GM03348 (cell line): ENCODE measurements at regions not wholly inside any gene's neighbourhood (a gene's known extent, or its start where the extent isn't known, plus 50 kb on each side); places are given as distances from the start of the nearest gene placed in this dataset.
"Not testable (repeated sequence)": the region's sequence is repeated elsewhere in the genome, so short reads cannot be mapped to it uniquely, and the experiment has no call there.

Experiments used
- DNase-seq: peaks from one replicate; pipeline ENCODE4 v3.0.0; 2012; ENCODE audit warnings: low spot score

GRCh38 chr5:138702166-138703077 is 50.8 kb upstream of the CTNNA1 start:
- DNase-seq = no peak

DNA sequence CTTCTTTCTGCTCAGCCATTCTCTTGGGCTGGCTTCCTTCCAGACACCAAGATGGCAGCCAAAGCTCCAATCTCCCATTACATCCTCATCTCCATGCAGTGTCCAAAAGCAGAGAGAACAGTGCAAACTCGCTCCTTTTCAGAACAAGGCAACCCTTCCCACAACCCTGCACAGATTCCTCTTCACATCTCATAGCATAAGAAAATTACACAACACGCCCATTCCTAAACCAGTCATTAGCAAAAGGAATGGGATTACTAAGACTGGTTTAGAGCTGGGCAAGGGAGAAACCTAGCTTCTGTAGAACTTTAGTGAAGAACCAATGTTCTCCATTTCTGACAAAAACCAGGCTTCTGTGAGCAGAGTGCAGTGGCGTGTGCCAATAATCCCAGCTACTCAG is 51.5 kb upstream of the CTNNA1 start:
- DNase-seq = no peak

- no peak for DNase-seq
Measured at GRCh38 chr5:138700581-138701362, 52.5 kb upstream of the CTNNA1 start.

- DNase-seq = no peak
Measured at GRCh38 chr5:138699482-138699881, 53.7 kb upstream of the CTNNA1 start.

DNA sequence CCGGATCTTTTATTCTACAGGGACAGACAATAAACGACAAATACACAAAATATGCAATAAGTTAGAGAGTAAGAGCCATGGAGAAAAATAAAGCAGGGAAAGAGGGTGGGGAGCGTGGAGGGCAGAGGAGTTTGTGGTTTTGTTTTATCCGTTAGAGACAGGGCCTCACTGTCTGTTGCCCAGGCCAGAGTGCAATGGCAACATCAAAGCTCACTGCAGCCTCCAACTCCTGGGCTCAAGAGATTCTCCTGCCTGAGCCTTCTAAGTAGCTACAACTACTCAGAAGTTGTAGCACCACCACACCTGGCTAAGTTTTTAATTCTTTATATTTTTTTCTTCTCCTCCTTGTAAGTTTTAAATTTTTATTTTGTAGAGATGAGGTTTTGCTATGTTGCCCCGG is 54.5 kb upstream of the CTNNA1 start:
- no peak for DNase-seq

GRCh38 chr5:138697720-138698360 is 55.4 kb upstream of the CTNNA1 start:
- DNase-seq = no peak

DNA sequence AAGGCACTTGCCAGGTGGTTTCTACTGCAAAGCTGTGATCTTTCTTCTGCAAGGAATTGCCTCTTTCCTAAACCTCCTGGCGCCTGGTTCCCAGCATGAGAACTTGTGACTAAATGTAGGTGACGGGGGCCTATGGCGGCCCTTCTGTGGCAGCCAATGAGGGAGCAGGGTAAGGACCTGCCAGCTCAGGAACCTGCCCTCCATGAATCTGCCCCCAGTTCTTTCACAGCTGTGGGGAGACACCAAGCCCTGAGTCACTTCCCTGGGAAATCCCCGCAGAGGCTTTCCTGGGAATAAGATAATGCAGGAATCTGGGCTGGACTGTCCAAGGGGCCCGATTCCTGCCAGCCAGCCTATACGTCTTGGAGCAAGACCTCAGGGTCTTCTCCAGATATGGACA is 56.7 kb upstream of the CTNNA1 start:
- DNase-seq = peak; percentile 52

GRCh38 chr5:138695781-138696180 is 57.4 kb upstream of the CTNNA1 start:
- no peak for DNase-seq

- DNase-seq = no peak
Measured at GRCh38 chr5:138694146-138694545, 59.1 kb upstream of the CTNNA1 start.

- DNase-seq = no peak
Measured at GRCh38 chr5:138692370-138692769, 60.9 kb upstream of the CTNNA1 start.

DNA sequence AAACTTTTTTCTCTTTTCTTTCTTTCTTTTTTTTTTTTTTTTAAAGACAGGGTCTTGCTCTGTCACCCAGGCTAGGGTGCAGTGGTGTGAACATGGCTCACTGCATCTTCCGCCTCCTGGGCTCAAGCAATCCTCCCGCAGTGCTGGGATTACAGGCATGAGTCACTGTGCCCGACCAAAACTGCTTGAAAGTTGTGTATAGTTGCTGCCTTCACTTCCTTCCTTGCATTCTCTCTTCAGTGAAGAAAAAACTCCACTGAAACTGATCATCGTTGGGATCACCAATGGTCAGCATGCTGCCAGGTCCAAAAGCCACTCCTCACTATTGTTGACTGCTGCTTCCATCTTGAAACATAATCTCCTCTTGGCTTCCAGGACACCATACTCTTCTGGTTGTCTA is 66.6 kb upstream of the CTNNA1 start:
- no peak for DNase-seq

GRCh38 chr5:138685193-138685745 is 68.0 kb upstream of the CTNNA1 start:
- DNase-seq = no peak

- DNase-seq = not testable (repeated sequence)
Measured at GRCh38 chr5:138682462-138682861, 70.8 kb upstream of the CTNNA1 start.

DNA sequence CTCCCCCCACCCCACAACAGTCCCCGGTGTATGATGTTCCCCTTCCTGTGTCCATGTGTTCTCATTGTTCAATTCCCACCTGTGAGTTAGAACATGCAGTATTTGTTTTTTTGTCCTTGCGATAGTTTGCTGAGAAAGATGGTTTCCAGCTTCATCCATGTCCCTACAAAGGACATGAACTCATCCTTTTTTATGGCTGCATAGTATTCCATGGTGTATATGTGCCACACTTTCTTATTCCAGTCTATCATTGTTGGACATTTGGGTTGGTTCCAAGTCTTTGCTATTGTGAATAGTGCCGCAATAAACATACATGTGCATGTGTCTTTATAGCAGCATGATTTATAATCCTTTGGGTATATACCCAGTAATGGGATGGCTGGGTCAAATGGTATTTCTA is 74.4 kb upstream of the CTNNA1 start:
- DNase-seq = not testable (repeated sequence)

- DNase-seq = no peak
Measured at GRCh38 chr5:138677782-138678181, 75.4 kb upstream of the CTNNA1 start.

DNA sequence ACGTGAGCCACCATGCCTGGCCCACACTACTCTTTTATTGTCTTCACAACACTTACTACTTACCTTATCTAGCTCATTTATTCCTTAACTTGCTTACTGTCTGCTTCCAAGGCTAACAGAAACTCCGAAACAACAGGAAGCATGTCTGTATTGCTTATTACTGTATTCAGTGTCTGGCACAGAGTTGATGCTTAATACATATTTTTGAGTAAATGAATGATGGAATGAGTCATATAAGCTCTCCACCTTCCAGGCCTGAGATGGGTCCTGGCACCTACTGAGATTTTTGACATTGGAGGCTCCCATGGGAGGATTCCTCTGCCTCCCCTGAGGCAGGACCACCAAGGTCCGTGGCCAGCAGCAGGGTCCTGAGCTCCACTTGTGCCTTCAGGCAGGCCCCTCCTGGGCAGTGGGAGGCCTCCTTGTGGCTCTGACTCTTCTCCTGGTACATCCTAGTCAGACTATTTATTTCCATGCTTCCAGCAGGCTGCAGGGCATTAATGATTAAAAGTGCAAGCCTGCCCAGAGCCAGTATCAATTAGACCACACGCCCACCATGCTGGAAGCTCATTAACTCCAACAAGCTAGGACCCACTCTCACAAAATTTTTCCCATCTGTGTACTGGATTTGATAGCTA is 76.5 kb upstream of the CTNNA1 start:
- DNase-seq = no peak

- DNase-seq = no peak
Measured at GRCh38 chr5:138676002-138676401, 77.2 kb upstream of the CTNNA1 start.

DNA sequence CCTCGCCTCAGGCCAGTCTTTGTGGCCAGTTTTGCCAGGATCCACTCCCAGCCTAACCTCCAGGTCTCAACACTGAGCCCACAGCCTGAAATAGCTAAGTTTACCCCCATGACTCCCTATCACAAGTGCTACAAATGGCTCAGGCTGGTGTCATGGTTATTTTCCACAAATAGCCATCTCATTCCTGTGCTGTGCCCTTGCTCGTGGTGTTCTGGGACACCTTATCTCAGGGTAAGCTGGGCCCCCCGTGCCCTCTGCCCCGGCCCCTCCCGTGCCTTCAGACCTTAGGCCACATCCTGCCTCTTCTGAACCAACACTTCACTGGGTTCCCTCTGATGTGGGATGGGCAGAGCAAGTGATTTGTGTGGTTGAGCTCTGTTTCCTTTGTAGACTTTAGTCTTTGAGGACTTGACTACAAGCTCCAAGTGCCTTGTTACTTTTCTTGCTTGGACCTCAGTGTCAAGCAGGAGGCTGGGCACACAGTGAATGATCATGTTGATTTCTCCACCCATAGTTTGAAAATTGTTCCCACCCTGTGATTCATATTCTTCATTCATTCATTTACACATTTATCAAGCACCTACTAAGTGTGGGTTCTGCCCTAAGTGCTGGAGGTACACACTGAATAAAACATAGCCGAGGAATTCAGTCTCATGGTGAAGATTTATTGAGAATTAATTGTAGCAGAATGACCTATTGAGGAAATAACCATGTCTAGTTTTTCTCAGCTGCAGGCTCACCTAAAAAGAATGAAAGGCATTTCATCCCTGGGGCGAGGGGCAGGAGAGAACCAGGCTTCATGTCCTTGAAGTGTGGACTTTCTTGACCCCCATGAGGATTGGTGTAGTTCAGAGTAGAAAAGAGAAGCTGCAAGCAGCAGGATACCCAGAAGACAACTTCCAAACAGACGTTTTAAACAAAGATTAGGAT is 84.5 kb upstream of the CTNNA1 start:
- DNase-seq = no peak

GRCh38 chr5:138667782-138668331 is 85.4 kb upstream of the CTNNA1 start:
- not testable (repeated sequence) for DNase-seq

- no peak for DNase-seq
Measured at GRCh38 chr5:138666226-138666742, 86.9 kb upstream of the CTNNA1 start.
